PC-9 (cell line): ENCODE measurements at regions not wholly inside any gene's neighbourhood (a gene's known extent, or its start where the extent isn't known, plus 50 kb on each side); places are given as distances from the start of the nearest gene placed in this dataset.
A peak's percentile ranks its signal among the peaks of the same experiment; 100 is the strongest.

Source experiments
- BruUV-seq: library from RNA; stranded (reverse); fragments of 400-500 nt; replicated peaks from 2 replicates; lab custom pipeline; 2021; lab: Mats Ljungman, UMichigan
- CTCF ChIA-PET: fragments of 300-600 bp; sonication (Branson Sonifier 250); formaldehyde crosslinking; loops from one replicate; lab custom pipeline; 2022; ENCODE audit warnings: antibody characterized with exemption; lab: Charles Lee
- POLR2A ChIA-PET: fragments of 300-600 bp; sonication (Branson Sonifier 250); formaldehyde crosslinking; loops from one replicate; lab custom pipeline; 2022; ENCODE audit warnings: antibody characterized with exemption; ENCODE audit not compliant: unreplicated experiment; lab: Charles Lee
- DNase-seq, 2 experiments: peaks; one replicate each; pipeline versions ENCODE4 v3.0.0 to v3.0.0-alpha.2; 2015 to 2022; ENCODE audit warnings: mixed read lengths in 1 of 2
- H2AFZ ChIP-seq: fragments of 200-600 bp; sonication (generic); 2 replicates; pipeline ENCODE4 v1.8.1; 2017; ENCODE audit warnings: antibody characterized with exemption
- H3F3A ChIP-seq: fragments of 200-600 bp; sonication (generic); 2 replicates; pipeline ENCODE4 v1.8.1; 2017; ENCODE audit warnings: antibody characterized with exemption, mild to moderate bottlenecking, low read depth; ENCODE audit not compliant: insufficient read depth
- H3K27ac ChIP-seq: fragments of 200-600 bp; sonication (generic); 2 replicates; pipeline ENCODE4 v1.6.1; 2016; ENCODE audit warnings: mixed run types
- H3K27me3 ChIP-seq: fragments of 200-600 bp; sonication (generic); 2 replicates; pipeline ENCODE4 v1.6.1; 2016; ENCODE audit warnings: low read depth, mixed run types; ENCODE audit not compliant: insufficient read depth
- H3K36me3 ChIP-seq: fragments of 200-600 bp; sonication (generic); 2 replicates; pipeline ENCODE4 v1.6.1; 2016; ENCODE audit warnings: low read depth, mixed run types
- H3K4me1 ChIP-seq: fragments of 200-600 bp; sonication (generic); replicated peaks from 2 replicates; pipeline ENCODE4 v1.6.1; 2016; ENCODE audit warnings: mixed run types; ENCODE audit not compliant: insufficient read depth
- H3K4me2 ChIP-seq: fragments of 200-600 bp; sonication (generic); 2 replicates; pipeline ENCODE4 v1.6.1; 2017; ENCODE audit warnings: mixed run types
- H3K4me3 ChIP-seq: fragments of 200-600 bp; sonication (generic); 2 replicates; pipeline ENCODE4 v1.6.1; 2016; ENCODE audit warnings: mixed run types
- H3K79me2 ChIP-seq: fragments of 200-600 bp; sonication (generic); 2 replicates; pipeline ENCODE4 v1.6.1; 2017; ENCODE audit warnings: low read depth, mixed run types
- H3K9me2 ChIP-seq: fragments of 200-600 bp; sonication (generic); 2 replicates; pipeline ENCODE4 v1.8.1; 2017; ENCODE audit warnings: mild to moderate bottlenecking; ENCODE audit not compliant: insufficient read depth
- H3K9me3 ChIP-seq: fragments of 200-600 bp; sonication (generic); 2 replicates; pipeline ENCODE4 v1.8.1; 2016; ENCODE audit warnings: low read depth; ENCODE audit not compliant: insufficient read depth
- H4K20me1 ChIP-seq: fragments of 200-600 bp; sonication (generic); 2 replicates; pipeline ENCODE4 v1.8.1; 2017; ENCODE audit not compliant: insufficient read depth
- EZH2 ChIP-seq: fragments of 200-600 bp; sonication (generic); IDR thresholded peaks from 2 replicates; pipeline ENCODE4 v1.8.0; 2017; ENCODE audit warnings: antibody characterized with exemption, low read depth
- intact Hi-C: fragments of 100-400 bp; cut with micrococcal nuclease; formaldehyde crosslinking; loops from one replicate; pipeline ENCODE4 v1.10.0; 2022; ENCODE audit not compliant: unreplicated experiment
- TF ChIP-seq, protein P1 (sequence below): fragments of 200-600 bp; sonication (generic); conservative IDR thresholded peaks from 2 replicates; pipeline ENCODE4 v1.6.1; 2017; ENCODE audit warnings: mixed run types, antibody characterized with exemption, mild to moderate bottlenecking, moderate library complexity

DNA sequence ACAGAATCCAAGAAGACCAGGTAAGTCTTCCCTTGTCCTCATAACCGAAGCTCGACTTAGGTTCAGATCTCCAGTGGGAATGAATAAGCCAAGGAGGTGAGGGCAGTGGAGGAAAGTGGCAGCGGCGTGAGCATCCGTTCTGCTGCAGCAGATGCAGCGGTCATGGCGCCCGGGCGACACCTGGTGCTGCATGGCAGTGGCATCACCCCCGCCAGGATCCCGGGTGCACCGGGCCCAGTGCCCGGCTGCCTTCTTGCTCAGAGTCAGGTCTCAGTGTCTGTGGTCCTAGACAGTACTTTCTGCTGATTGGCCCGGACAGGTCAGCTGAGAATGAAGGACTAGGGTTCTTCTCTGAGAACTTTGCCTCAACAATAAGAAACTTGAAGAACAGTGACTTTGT lies 83.4 kb upstream of the SORBS2 start:
- Histone ChIP-seq H4K20me1 (no peaks in the 10 kb centered on the region), H3K27me3 (no peaks in the 10 kb centered on the region), H3K36me3 (no peaks in the 10 kb centered on the region), H3F3A (peaks cover 30% of the 10 kb centered on the region), H3K4me2 (no peak overlapping the region), H3K4me3 (no peak overlapping the region), H3K4me1 (peaks cover 28% of the 10 kb centered on the region), H3K79me2 (no peaks in the 10 kb centered on the region), H3K9me2 (no peaks in the 10 kb centered on the region), H3K9me3 (no peaks in the 10 kb centered on the region; the same call in 1 of the 2 replicates), H3K27ac (peak overlapping the region; percentile 97), H2AFZ (no peak overlapping the region)
- TF ChIP-seq EZH2: no peak
- TF ChIP-seq, protein P1, sequence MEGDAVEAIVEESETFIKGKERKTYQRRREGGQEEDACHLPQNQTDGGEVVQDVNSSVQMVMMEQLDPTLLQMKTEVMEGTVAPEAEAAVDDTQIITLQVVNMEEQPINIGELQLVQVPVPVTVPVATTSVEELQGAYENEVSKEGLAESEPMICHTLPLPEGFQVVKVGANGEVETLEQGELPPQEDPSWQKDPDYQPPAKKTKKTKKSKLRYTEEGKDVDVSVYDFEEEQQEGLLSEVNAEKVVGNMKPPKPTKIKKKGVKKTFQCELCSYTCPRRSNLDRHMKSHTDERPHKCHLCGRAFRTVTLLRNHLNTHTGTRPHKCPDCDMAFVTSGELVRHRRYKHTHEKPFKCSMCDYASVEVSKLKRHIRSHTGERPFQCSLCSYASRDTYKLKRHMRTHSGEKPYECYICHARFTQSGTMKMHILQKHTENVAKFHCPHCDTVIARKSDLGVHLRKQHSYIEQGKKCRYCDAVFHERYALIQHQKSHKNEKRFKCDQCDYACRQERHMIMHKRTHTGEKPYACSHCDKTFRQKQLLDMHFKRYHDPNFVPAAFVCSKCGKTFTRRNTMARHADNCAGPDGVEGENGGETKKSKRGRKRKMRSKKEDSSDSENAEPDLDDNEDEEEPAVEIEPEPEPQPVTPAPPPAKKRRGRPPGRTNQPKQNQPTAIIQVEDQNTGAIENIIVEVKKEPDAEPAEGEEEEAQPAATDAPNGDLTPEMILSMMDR: no peak
- intact Hi-C loops: no loop called here
- no TSS peak for BruUV-seq
- CTCF ChIA-PET: no interaction called here
- POLR2A ChIA-PET: no interaction called here
- no peak for DNase-seq

DNA sequence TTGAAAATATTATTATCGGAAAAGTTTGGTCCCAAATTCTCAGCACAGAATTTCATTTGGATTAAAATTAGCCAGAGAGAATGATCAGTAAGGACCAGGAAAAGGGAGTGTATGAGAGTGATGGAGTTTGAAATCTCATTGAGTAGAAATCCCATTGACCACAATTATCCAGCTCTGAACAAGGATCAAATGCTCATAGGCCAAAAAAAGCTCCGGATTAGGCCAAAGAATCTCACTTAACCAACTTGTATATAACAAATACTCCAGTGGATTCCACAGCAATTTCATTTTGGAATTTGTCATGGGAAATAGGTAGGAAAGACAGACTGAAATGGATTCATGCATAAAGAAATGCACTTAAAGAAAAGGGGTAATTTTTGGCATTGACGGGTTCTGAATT lies 83.9 kb upstream of the SORBS2 start:
- no peaks in the 10 kb centered on the region for H3K27me3 ChIP-seq
- H2AFZ ChIP-seq: no peak overlapping the region
- CTCF ChIA-PET: interaction anchor here (1.6 kb wide), 1 partner anchor 126 kb away, joined by 9 read pairs; no protein-coding TSS in a partner anchor
- no TSS peak for BruUV-seq
- H3K4me3 ChIP-seq: no peak overlapping the region
- no peaks in the 10 kb centered on the region for H3K36me3 ChIP-seq
- no peaks in the 10 kb centered on the region for H3K9me2 ChIP-seq
- POLR2A ChIA-PET: no interaction called here
- no peak for DNase-seq
- H3F3A ChIP-seq: peaks cover 30% of the 10 kb centered on the region
- H3K4me1 ChIP-seq: peaks cover 28% of the 10 kb centered on the region
- H3K27ac ChIP-seq: peak overlapping the region; percentile 97
- H4K20me1 ChIP-seq: no peaks in the 10 kb centered on the region
- no peaks in the 10 kb centered on the region for H3K79me2 ChIP-seq
- intact Hi-C loops: loop anchor here (2.0 kb wide), 4 partner anchors 49 to 255 kb away; no protein-coding TSS in a partner anchor
- TF ChIP-seq, protein P1: no peak
- TF ChIP-seq EZH2: no peak
- peak overlapping the region; percentile 68 for H3K4me2 ChIP-seq
- H3K9me3 ChIP-seq: no peaks in the 10 kb centered on the region; the same call in 1 of the 2 replicates

DNA sequence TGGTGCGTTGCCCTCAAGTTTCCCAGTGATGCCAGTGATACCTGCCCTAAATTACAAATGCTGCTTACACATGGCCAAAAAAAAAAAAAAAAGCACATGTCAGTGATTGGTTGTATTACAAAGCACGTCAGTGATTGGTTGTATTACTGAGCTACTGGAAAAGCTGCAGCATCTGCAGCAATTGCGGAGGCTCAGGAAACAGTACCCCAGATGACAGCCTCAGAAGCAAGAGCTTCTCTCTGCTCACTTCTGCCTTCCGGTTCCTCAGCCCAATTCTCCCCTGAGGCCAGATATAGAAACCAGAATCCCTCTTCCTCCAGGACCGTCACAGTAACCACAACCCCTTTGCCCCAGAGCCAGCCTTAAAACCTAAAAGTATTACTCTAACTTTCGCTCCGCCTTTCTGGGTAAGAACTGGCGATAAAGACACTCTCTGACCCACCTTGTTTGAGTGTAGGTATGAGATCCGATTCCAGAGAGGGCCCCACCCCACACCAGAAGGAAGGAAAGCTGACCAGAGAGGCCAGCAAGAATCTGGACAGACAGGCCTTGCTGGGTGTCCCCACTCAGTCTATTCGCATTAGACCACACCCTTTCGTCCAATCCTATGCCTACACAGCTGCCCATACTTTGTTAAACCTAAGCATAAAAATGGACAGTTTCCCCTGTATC lies 85.0 kb upstream of the SORBS2 start:
- peak; percentile 88 to 96 for DNase-seq
- CTCF ChIA-PET: interaction anchor here (0.6 to 1.6 kb wide), 7 partner anchors 57 to 802 kb away, joined by 3 to 9 read pairs (median 3); no protein-coding TSS in a partner anchor
- Histone ChIP-seq H3K27me3 (no peaks in the 10 kb centered on the region), H2AFZ (peak overlapping the region; percentile 31; the same call in 1 of the 2 replicates), H3K4me1 (peaks cover 28% of the 10 kb centered on the region), H3K36me3 (no peaks in the 10 kb centered on the region), H3K9me3 (no peaks in the 10 kb centered on the region; the same call in 1 of the 2 replicates), H3F3A (peaks cover 30% of the 10 kb centered on the region), H3K9me2 (no peaks in the 10 kb centered on the region; the same call in 1 of the 2 replicates), H3K4me3 (peak overlapping the region; percentile 14; the same call in 1 of the 2 replicates), H3K27ac (peak overlapping the region; percentile 97), H3K79me2 (no peaks in the 10 kb centered on the region), H3K4me2 (peak overlapping the region; percentile 68), H4K20me1 (no peaks in the 10 kb centered on the region)
- TF ChIP-seq, protein P1: no peak
- TF ChIP-seq EZH2: no peak
- POLR2A ChIA-PET: interaction anchor here (0.6 to 0.9 kb wide), 5 partner anchors 23 to 178 kb away, joined by 4 to 20 read pairs (median 7); no protein-coding TSS in a partner anchor
- BruUV-seq: TSS peak; percentile 92
- intact Hi-C loops: loop anchor here (1.0 to 2.0 kb wide), 6 partner anchors 31 to 256 kb away; no protein-coding TSS in a partner anchor
